Bronchial epithelial cell (primary cell): ENCODE measurements at regions not wholly inside any gene's neighbourhood (a gene's known extent, or its start where the extent isn't known, plus 50 kb on each side); places are given as distances from the start of the nearest gene placed in this dataset.

Experiments
- DNase-seq: peaks from one replicate; pipeline ENCODE4 v3.0.0-alpha.2; 2010; ENCODE audit warnings: low read depth
- FAIRE-seq: peaks from 2 replicates; lab custom pipeline; 2011; peaks lifted over from hg19 to GRCh38; lab: Jason Lieb, UNC
- H3K27me3 ChIP-seq: 2 replicates; pipeline ENCODE4 v1.5.1; 2011; ENCODE audit warnings: low read length; ENCODE audit not compliant: control insufficient read depth, insufficient read depth
- H3K36me3 ChIP-seq: 2 replicates; pipeline ENCODE4 v1.5.1; 2011; ENCODE audit warnings: low read length; ENCODE audit not compliant: control insufficient read depth, insufficient read depth
- H3K4me3 ChIP-seq: 2 replicates; pipeline ENCODE4 v1.5.1; 2011; ENCODE audit warnings: mild to moderate bottlenecking, low read depth, low read length, control low read depth
- CTCF ChIP-seq: IDR thresholded peaks from 2 replicates; pipeline ENCODE4 v1.5.1; 2011; ENCODE audit warnings: mild to moderate bottlenecking, moderate library complexity, low read length, control low read depth, inconsistent platforms; ENCODE audit not compliant: insufficient read depth, severe bottlenecking

- no peak for FAIRE-seq
- H3K27me3 ChIP-seq, result no peaks in the 10 kb centered on the region
- no peak for TF ChIP-seq CTCF
- DNase-seq, result no peak
- H3K36me3 ChIP-seq, result no peaks in the 10 kb centered on the region
- no peak overlapping the region for H3K4me3 ChIP-seq
These were observed 239.3 kb upstream of the CDH20 start for GRCh38 chr18:61093965-61094364.

GRCh38 chr18:61096226-61096625 is 237.0 kb upstream of the CDH20 start:
- FAIRE-seq (no peak), DNase-seq (no peak)
- Histone ChIP-seq H3K27me3 (no peaks in the 10 kb centered on the region), H3K4me3 (no peak overlapping the region), H3K36me3 (no peaks in the 10 kb centered on the region)
- no peak for TF ChIP-seq CTCF

- FAIRE-seq, result no peak
These were observed 226.1 kb upstream of the CDH20 start for GRCh38 chr18:61107113-61107512.

GRCh38 chr18:61108706-61109105 is 224.5 kb upstream of the CDH20 start:
- TF ChIP-seq CTCF, result no peak
- Histone ChIP-seq H3K4me3 (no peak overlapping the region), H3K27me3 (no peaks in the 10 kb centered on the region), H3K36me3 (no peaks in the 10 kb centered on the region)
- no peak for DNase-seq
- no peak for FAIRE-seq

More at GRCh38 chr18:61107113-61107512, 226.1 kb upstream of the CDH20 start:
- H3K36me3 ChIP-seq, result no peaks in the 10 kb centered on the region
- no peaks in the 10 kb centered on the region for H3K27me3 ChIP-seq
- TF ChIP-seq CTCF, result no peak
- no peak overlapping the region for H3K4me3 ChIP-seq
- no peak for DNase-seq

- H3K4me3 ChIP-seq, result no peak overlapping the region
These were observed 209.9 kb upstream of the CDH20 start for GRCh38 chr18:61123309-61123708.

More at GRCh38 chr18:61123309-61123708, 209.9 kb upstream of the CDH20 start:
- no peaks in the 10 kb centered on the region for H3K36me3 ChIP-seq
- FAIRE-seq (no peak), DNase-seq (no peak)
- H3K27me3 ChIP-seq, result no peaks in the 10 kb centered on the region
- no peak for TF ChIP-seq CTCF
